Epithelial cell of proximal tubule (primary cell): ENCODE measurements at regions not wholly inside any gene's neighbourhood (a gene's known extent, or its start where the extent isn't known, plus 50 kb on each side); places are given as distances from the start of the nearest gene placed in this dataset.

Experiments
- DNase-seq: peaks from one replicate; pipeline ENCODE4 v3.0.0-alpha.2; 2011; ENCODE audit warnings: low read depth
- H3K4me3 ChIP-seq: 2 replicates; pipeline ENCODE4 v1.5.1; 2011; ENCODE audit warnings: low read depth, mild to moderate bottlenecking, low read length
- CTCF ChIP-seq: conservative IDR thresholded peaks from 2 replicates; pipeline ENCODE4 v1.5.1; 2012; ENCODE audit warnings: low read depth, mild to moderate bottlenecking, low read length

GRCh38 chr6:15775076-15775634, 112.3 kb upstream of the DTNBP1 start:
- H3K4me3 ChIP-seq: no peak overlapping the region
- no peak for DNase-seq
- no peak for TF ChIP-seq CTCF

GRCh38 chr6:15773806-15774410, 111.1 kb upstream of the DTNBP1 start:
- no peak for DNase-seq
- H3K4me3 ChIP-seq: no peak overlapping the region
- no peak for TF ChIP-seq CTCF

- TF ChIP-seq CTCF: peak; percentile 22
- H3K4me3 ChIP-seq: no peak overlapping the region
- DNase-seq: no peak
These were observed 107.7 kb upstream of the DTNBP1 start for GRCh38 chr6:15770347-15771143.

- H3K4me3 ChIP-seq: no peak overlapping the region
- DNase-seq: no peak
- no peak for TF ChIP-seq CTCF
These were observed 106.7 kb upstream of the DTNBP1 start for GRCh38 chr6:15769511-15770018.

GRCh38 chr6:15768999-15769398, 106.2 kb upstream of the DTNBP1 start:
- TF ChIP-seq CTCF: no peak

GRCh38 chr6:15763837-15764236, 101.0 kb upstream of the DTNBP1 start:
- peak; percentile 92 for DNase-seq
- no peak overlapping the region for H3K4me3 ChIP-seq
- no peak for TF ChIP-seq CTCF

More at GRCh38 chr6:15768999-15769398, 106.2 kb upstream of the DTNBP1 start:
- no peak for DNase-seq
- no peak overlapping the region for H3K4me3 ChIP-seq
